Spleen (tissue), 11 donors: ENCODE measurements at regions not wholly inside any gene's neighbourhood (a gene's known extent, or its start where the extent isn't known, plus 50 kb on each side); places are given as distances from the start of the nearest gene placed in this dataset.

Experiments
- DNase-seq: peaks from one replicate; pipeline ENCODE4 v3.0.0-alpha.2; 2020
- H3K27ac ChIP-seq, 8 donors: fragments of 200-600 bp; sonication (generic) in 7 of 8; 1 replicate in 4 of 8; 2 replicates in 4 of 8; pipeline versions ENCODE4 v1.5.0 to v1.8.0; 2016 to 2021; ENCODE audit warnings: inconsistent platforms in 4 of 8, mild to moderate bottlenecking in 4 of 8, moderate library complexity in 1 of 8
- H3K27me3 ChIP-seq, 7 donors: fragments of 200-600 bp; sonication (generic) in 6 of 7; replicated peaks in 1 of 7; 1 replicate in 4 of 7; 2 replicates in 3 of 7; pipeline versions ENCODE4 v1.5.0 to v1.8.0; 2016 to 2021; ENCODE audit warnings: inconsistent platforms in 3 of 7, mild to moderate bottlenecking in 1 of 7
- H3K36me3 ChIP-seq, 6 donors: fragments of 200-600 bp; sonication (generic) in 5 of 6; 1 replicate in 4 of 6; 2 replicates in 2 of 6; pipeline versions ENCODE4 v1.5.0 to v1.8.0; 2016 to 2021; ENCODE audit warnings: inconsistent platforms in 2 of 6
- H3K4me1 ChIP-seq, 6 donors: fragments of 200-600 bp; sonication (generic) in 5 of 6; 1 replicate in 3 of 6; 2 replicates in 3 of 6; pipeline versions ENCODE4 v1.5.0 to v1.8.0; 2016 to 2021; ENCODE audit warnings: inconsistent platforms in 3 of 6
- H3K4me3 ChIP-seq, 8 donors: fragments of 200-600 bp; sonication (generic) in 7 of 8; 1 replicate in 4 of 8; 2 replicates in 4 of 8; pipeline versions ENCODE4 v1.5.0 to v1.8.0; 2016 to 2021; ENCODE audit warnings: inconsistent platforms in 4 of 8, mild to moderate bottlenecking in 4 of 8, moderate library complexity in 2 of 8
- H3K9me3 ChIP-seq, 8 donors: fragments of 200-600 bp; sonication (generic) in 7 of 8; 1 replicate in 4 of 8; 2 replicates in 4 of 8; pipeline versions ENCODE4 v1.5.0 to v1.8.0; 2016 to 2021; ENCODE audit warnings: inconsistent platforms in 4 of 8
- POLR2A ChIP-seq, 3 donors: fragments of 450-650 bp; IDR thresholded peaks; one replicate each; pipeline ENCODE4 v1.5.1; 2017; ENCODE audit warnings: antibody characterized with exemption in 3 of 3, mild to moderate bottlenecking in 1 of 3
- POLR2AphosphoS5 ChIP-seq, 3 donors: sonication (generic); formaldehyde crosslinking; IDR thresholded peaks; one replicate each; pipeline ENCODE4 v1.5.1; 2017; ENCODE audit warnings: antibody characterized with exemption in 3 of 3
- WGBS, 5 donors: extraction: QIAGEN DNeasy Blood & Tissue Kit in 3 of 5; methylation state at CpG; one replicate each; pipeline versions ENCODE4 v1.1.5 to v1.1.7; 2013 to 2018; 5-methylcytosine and 5-hydroxymethylcytosine counted together
- intact Hi-C: fragments of 100-400 bp; cut with DNase I; formaldehyde crosslinking; loops from one replicate; pipeline ENCODE4 v1.15.0; 2023; ENCODE audit warnings: low total_unique reads
- TF ChIP-seq, protein P1 (sequence below), 11 experiments: fragments of 200-600 bp in 7 of 11; fragments of 450-650 bp in 4 of 11; sonication (generic) in 4 of 11; IDR thresholded peaks in 8 of 11; conservative IDR thresholded peaks in 3 of 11; 1 replicate in 7 of 11; 2 replicates in 4 of 11; pipeline versions ENCODE4 v1.4.0 to v1.8.0; 2016 to 2021; ENCODE audit warnings: antibody characterized with exemption in 11 of 11, inconsistent platforms in 4 of 11, mild to moderate bottlenecking in 1 of 11
- donor health status: healthy with polysubstance abuse.
- donor health status: DM: no; HTN: no; CAD: no; lungs with moderate emphysema.
- donor health status: DM: no; HTN: no; CAD: no.
- donor health status: Bipolar disorder and iron deficiency.
- donor health status: healthy.
- donor health status: DM: no; HTN: no; CAD: no.
- donor health status: DM: yes; HTN: yes; CAD: no.

DNA sequence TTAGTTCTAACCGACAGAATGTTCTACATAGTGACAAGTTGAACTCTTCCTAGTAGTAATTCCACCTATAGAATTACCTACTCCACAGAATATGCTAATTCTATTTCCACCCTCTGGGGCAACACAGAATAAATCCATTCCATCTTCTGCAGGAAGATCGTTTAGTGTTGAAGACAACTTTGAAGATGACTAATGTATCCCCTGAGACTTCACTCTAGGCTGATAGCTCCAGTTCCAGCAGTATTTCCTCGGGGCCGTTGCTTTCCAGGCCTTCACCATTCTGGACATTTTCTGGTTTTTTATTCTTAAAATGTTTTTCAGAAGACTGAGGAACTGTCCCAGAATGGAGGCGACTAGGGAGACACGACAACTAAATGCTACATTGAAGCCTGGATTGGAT is 61.0 kb upstream of the CSF1 start:
- intact Hi-C loops = no loop called here
- H3K4me1 ChIP-seq = no peaks in the 10 kb centered on the region
- H3K27me3 ChIP-seq = no peaks in the 10 kb centered on the region
- no peaks in the 10 kb centered on the region for H3K36me3 ChIP-seq
- H3K9me3 ChIP-seq = no peaks in the 10 kb centered on the region
- no peak for DNase-seq
- H3K27ac ChIP-seq = no peak overlapping the region
- TF ChIP-seq, protein P1, sequence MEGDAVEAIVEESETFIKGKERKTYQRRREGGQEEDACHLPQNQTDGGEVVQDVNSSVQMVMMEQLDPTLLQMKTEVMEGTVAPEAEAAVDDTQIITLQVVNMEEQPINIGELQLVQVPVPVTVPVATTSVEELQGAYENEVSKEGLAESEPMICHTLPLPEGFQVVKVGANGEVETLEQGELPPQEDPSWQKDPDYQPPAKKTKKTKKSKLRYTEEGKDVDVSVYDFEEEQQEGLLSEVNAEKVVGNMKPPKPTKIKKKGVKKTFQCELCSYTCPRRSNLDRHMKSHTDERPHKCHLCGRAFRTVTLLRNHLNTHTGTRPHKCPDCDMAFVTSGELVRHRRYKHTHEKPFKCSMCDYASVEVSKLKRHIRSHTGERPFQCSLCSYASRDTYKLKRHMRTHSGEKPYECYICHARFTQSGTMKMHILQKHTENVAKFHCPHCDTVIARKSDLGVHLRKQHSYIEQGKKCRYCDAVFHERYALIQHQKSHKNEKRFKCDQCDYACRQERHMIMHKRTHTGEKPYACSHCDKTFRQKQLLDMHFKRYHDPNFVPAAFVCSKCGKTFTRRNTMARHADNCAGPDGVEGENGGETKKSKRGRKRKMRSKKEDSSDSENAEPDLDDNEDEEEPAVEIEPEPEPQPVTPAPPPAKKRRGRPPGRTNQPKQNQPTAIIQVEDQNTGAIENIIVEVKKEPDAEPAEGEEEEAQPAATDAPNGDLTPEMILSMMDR (IDR thresholded peaks at IDR 0.05 in 8 of 11, conservative IDR thresholded peaks at IDR 0.05 in 3 of 11) = no peak
- TF ChIP-seq POLR2AphosphoS5 (IDR thresholded peaks at IDR 0.05) (no peak), POLR2A (IDR thresholded peaks at IDR 0.05) (no peak)
- no peak overlapping the region for H3K4me3 ChIP-seq
- WGBS, 5 donors = 63 to 89% (median 88%) methylated on average over 6 of the region's 6 CpGs

DNA sequence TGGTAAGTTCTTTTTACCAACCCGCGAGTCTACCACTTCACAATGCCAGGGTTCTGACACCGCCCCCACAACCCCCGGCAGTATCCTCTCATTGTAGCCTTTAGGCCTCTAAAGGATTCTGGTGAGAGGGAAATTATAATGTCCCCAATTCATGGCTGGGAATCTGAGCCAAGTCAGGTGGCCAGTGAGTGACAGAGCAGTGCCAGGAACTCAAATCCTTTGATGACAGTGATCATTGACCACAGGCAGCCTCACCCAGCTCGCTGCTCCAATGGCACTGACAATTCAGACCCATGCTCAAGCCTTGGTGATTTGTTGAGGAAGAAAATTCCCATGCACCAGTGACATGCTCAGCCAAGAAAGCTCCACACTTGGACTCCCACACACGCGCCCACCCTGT is 63.4 kb upstream of the CSF1 start:
- DNase-seq = no peak
- Histone ChIP-seq H3K27ac (no peak overlapping the region), H3K9me3 (no peaks in the 10 kb centered on the region), H3K4me3 (no peak overlapping the region), H3K36me3 (no peaks in the 10 kb centered on the region), H3K27me3 (no peaks in the 10 kb centered on the region), H3K4me1 (no peaks in the 10 kb centered on the region)
- no peak for TF ChIP-seq POLR2AphosphoS5 (IDR thresholded peaks at IDR 0.05)
- TF ChIP-seq, protein P1 (IDR thresholded peaks at IDR 0.05 in 8 of 11, conservative IDR thresholded peaks at IDR 0.05 in 3 of 11) = no peak
- TF ChIP-seq POLR2A (IDR thresholded peaks at IDR 0.05) = no peak
- intact Hi-C loops = no loop called here
- WGBS, 5 donors = 89 to 95% (median 91%) methylated on average over 6 to 7 of the region's 7 CpGs

DNA sequence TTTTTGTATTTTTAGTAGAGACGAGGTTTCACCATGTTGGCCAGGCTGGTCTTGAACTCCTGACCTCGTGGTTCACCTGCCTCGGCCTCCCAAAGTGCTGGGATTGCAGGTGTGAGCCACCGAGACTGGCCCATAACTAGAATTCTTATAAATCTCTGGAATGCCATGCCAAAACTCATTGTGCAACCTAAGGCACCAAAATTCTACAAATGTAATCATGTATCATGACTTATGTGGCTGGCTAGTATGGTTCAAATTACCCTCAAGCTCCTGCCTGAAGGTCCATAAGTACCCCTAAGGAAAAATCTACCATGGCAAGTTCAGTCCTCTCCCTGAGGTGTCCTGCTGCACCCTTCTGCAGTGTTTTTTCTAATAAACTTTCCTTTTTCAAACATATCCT is 63.8 kb upstream of the CSF1 start:
- no peak overlapping the region for H3K27ac ChIP-seq

DNA sequence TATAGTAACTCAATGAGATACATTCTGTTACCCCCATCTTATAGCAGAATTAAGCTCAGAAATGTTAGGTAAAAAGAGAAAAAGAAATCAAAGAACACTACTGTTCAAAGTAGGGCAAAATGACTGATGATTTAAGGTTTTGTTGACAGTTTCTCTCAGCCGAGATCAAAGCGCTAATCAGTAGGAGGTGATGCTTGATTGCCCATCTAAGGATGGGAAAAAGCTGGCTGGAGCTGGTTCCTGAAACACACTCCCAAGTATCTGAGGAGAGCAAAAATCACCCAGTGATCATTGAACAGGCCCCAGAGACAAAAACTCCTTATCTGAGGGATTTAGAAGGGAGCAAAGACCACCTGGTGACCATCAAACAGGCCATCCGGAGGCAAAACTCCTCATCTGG is 64.5 kb upstream of the CSF1 start:
- 92 to 97% (median 93%) methylated on average over 3 of the region's 3 CpGs for WGBS, 5 donors
- intact Hi-C loops = no loop called here

More for the DNA sequence above, 63.8 kb upstream of the CSF1 start:
- Histone ChIP-seq H3K9me3 (no peaks in the 10 kb centered on the region), H3K4me1 (no peaks in the 10 kb centered on the region), H3K4me3 (no peak overlapping the region), H3K36me3 (no peaks in the 10 kb centered on the region), H3K27me3 (no peaks in the 10 kb centered on the region)
- TF ChIP-seq, protein P1 (IDR thresholded peaks at IDR 0.05 in 8 of 11, conservative IDR thresholded peaks at IDR 0.05 in 3 of 11) = no peak
- TF ChIP-seq POLR2A (IDR thresholded peaks at IDR 0.05) = no peak
- no peak for TF ChIP-seq POLR2AphosphoS5 (IDR thresholded peaks at IDR 0.05)
- 86 to 95% (median 92%) methylated on average over 4 of the region's 4 CpGs for WGBS, 5 donors
- intact Hi-C loops = no loop called here
- DNase-seq = no peak

More for the DNA sequence above, 64.5 kb upstream of the CSF1 start:
- Histone ChIP-seq H3K36me3 (no peaks in the 10 kb centered on the region), H3K4me3 (no peak overlapping the region), H3K27me3 (no peaks in the 10 kb centered on the region), H3K9me3 (no peaks in the 10 kb centered on the region), H3K4me1 (no peaks in the 10 kb centered on the region), H3K27ac (no peak overlapping the region)
- TF ChIP-seq POLR2AphosphoS5 (IDR thresholded peaks at IDR 0.05) = no peak
- no peak for TF ChIP-seq POLR2A (IDR thresholded peaks at IDR 0.05)
- TF ChIP-seq, protein P1 (IDR thresholded peaks at IDR 0.05 in 8 of 11, conservative IDR thresholded peaks at IDR 0.05 in 3 of 11) = no peak
- no peak for DNase-seq
